ENCODE measurements at regions not wholly inside any gene's neighbourhood (a gene's known extent, or its start where the extent isn't known, plus 50 kb on each side); places are given as distances from the start of the nearest gene placed in this dataset.

DNA sequence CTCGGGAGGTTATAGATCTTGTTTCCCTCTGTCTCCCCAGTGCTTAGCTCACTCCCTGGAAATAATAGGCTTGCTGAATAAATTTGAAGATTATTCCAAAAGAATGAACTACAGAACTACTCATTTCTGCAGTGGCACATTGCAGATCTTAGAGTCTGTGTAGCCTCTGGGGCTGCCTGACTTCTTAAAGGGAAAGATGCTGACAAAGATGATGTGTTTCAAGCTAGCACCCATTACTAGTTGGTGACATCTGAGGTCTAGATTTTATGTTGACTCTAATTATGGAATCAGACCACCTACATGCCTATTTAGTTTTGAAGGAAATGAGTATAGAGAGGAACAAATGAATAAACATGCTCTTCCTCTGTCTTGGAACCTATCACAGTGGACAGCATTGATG, 123.7 kb upstream of the KCNIP4 start:
- 21% methylated on average over 1 of the region's 1 CpG for WGBS (ENCODE audit: insufficient coverage, low coverage, low lambda C conversion rate, missing lambda C conversion rate)
- no peak overlapping the region for H3K27ac ChIP-seq
- no peaks in the 10 kb centered on the region for H3K9me3 ChIP-seq
- H3K27me3 ChIP-seq, result no peaks in the 10 kb centered on the region
- H3K4me1 ChIP-seq, result no peaks in the 10 kb centered on the region
- intact Hi-C loops (cut with DNase I), result no loop called here
- no peak overlapping the region for H3K4me3 ChIP-seq
- H3K36me3 ChIP-seq, result no peaks in the 10 kb centered on the region
- TF ChIP-seq, protein P1, sequence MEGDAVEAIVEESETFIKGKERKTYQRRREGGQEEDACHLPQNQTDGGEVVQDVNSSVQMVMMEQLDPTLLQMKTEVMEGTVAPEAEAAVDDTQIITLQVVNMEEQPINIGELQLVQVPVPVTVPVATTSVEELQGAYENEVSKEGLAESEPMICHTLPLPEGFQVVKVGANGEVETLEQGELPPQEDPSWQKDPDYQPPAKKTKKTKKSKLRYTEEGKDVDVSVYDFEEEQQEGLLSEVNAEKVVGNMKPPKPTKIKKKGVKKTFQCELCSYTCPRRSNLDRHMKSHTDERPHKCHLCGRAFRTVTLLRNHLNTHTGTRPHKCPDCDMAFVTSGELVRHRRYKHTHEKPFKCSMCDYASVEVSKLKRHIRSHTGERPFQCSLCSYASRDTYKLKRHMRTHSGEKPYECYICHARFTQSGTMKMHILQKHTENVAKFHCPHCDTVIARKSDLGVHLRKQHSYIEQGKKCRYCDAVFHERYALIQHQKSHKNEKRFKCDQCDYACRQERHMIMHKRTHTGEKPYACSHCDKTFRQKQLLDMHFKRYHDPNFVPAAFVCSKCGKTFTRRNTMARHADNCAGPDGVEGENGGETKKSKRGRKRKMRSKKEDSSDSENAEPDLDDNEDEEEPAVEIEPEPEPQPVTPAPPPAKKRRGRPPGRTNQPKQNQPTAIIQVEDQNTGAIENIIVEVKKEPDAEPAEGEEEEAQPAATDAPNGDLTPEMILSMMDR (IDR thresholded peaks at IDR 0.05), result no peak
- TF ChIP-seq POLR2A (IDR thresholded peaks at IDR 0.05), result no peak
- DNase-seq, result no peak
- no peak for ATAC-seq

DNA sequence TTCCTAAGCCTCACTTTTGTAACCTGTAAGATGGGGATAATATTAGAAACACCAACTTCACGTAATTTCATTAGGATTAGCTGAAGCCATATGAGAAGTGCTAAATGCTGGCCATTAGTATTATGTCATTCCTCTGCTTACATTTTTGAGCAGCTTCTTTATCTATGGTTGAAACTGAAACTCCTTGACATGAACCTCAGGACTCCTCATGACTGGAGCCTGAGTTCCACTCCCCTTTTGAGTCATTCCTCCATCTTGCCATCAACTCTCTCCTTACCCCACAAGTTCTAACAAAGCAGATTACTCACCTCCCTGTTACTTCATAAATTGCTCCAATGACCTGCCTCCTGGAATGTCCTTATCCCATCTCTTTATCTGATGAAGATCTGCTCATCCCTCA, 123.2 kb upstream of the KCNIP4 start:
- H3K9me3 ChIP-seq, result no peaks in the 10 kb centered on the region
- 33% methylated on average over 1 of the region's 1 CpG for WGBS (ENCODE audit: insufficient coverage, low coverage, low lambda C conversion rate, missing lambda C conversion rate)
- no peaks in the 10 kb centered on the region for H3K27me3 ChIP-seq
- DNase-seq, result no peak
- no peak overlapping the region for H3K27ac ChIP-seq
- H3K36me3 ChIP-seq, result no peaks in the 10 kb centered on the region
- H3K4me3 ChIP-seq, result no peak overlapping the region
- TF ChIP-seq, protein P1 (IDR thresholded peaks at IDR 0.05), result no peak
- TF ChIP-seq POLR2A (IDR thresholded peaks at IDR 0.05), result no peak
- intact Hi-C loops (cut with DNase I), result no loop called here
- H3K4me1 ChIP-seq, result no peaks in the 10 kb centered on the region
- no peak for ATAC-seq

DNA sequence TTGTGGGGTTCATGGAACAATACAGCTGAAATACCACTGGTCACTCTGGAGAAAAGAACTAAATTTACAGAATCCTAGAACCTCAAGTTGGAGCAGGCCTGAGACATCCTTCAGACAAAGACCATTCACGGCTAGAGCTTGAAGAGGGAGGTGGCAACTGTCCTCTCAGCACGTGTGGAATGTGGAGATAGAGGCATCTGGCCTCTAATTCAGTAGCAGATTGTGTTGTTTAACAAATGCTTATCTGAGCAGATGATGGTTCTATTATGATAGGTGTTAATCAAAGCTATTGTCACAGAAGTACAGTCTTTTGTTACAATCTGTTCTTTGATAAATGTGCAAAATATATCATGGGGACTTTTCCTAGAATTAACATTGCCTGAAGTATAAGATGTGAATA, 121.7 kb upstream of the KCNIP4 start:
- no peak overlapping the region for H3K4me3 ChIP-seq
- intact Hi-C loops (cut with DNase I), result no loop called here
- TF ChIP-seq, protein P1 (IDR thresholded peaks at IDR 0.05), result no peak
- TF ChIP-seq POLR2A (IDR thresholded peaks at IDR 0.05), result no peak
- no peak overlapping the region for H3K27ac ChIP-seq
- H3K36me3 ChIP-seq, result no peaks in the 10 kb centered on the region
- WGBS (ENCODE audit: insufficient coverage, low coverage, low lambda C conversion rate, missing lambda C conversion rate), result 20% methylated on average over 2 of the region's 2 CpGs
- ATAC-seq (no peak), DNase-seq (no peak)
- no peaks in the 10 kb centered on the region for H3K27me3 ChIP-seq
- no peaks in the 10 kb centered on the region for H3K4me1 ChIP-seq
- H3K9me3 ChIP-seq, result no peaks in the 10 kb centered on the region

DNA sequence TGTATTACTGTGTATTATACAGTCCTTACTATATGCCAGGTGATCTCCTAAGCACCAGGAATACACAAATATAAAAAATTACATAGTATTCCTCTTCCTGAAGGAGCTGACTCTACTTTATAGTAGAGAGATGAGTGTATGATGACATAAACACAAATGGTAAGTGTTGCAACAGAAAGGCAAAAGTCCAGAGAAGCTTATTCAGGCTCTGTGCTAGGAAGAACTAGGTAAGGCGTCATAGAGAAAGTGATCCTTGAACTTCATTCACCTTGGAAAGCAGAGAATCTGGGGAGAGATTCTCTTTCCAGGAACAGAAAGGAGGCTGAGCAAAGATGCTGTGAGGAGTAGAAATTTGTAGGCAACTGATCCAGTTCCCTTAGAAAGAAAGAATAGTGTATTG, 115.0 kb upstream of the KCNIP4 start:
- no peak overlapping the region for H3K27ac ChIP-seq
- intact Hi-C loops (cut with DNase I), result no loop called here
- no peaks in the 10 kb centered on the region for H3K27me3 ChIP-seq
- no peaks in the 10 kb centered on the region for H3K4me1 ChIP-seq
- no peak for TF ChIP-seq POLR2A (IDR thresholded peaks at IDR 0.05)
- TF ChIP-seq, protein P1 (IDR thresholded peaks at IDR 0.05), result no peak
- no peak overlapping the region for H3K4me3 ChIP-seq
- 58% methylated on average over 1 of the region's 1 CpG for WGBS (ENCODE audit: insufficient coverage, low coverage, low lambda C conversion rate, missing lambda C conversion rate)
- H3K9me3 ChIP-seq, result no peaks in the 10 kb centered on the region
- H3K36me3 ChIP-seq, result no peaks in the 10 kb centered on the region
- ATAC-seq (no peak), DNase-seq (no peak)

DNA sequence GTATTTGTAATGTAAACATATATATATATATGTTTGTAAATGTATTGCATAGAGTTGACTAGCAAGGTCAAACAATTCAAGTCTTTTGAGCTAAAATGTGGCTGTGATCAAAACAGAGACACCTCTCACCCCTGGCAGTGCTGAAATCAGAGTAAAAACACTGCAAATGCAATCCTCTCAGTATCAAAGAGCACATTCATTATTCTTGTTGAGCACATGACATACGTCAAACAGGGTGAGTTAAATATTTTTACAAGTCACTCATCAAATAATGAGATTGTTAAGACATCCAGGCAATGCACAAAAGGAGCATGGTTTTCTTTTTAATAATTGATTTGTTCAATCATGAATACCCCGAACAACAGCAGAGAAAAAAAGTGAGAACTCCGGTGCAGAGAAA, 114.1 kb upstream of the KCNIP4 start:
- 22% methylated on average over 3 of the region's 3 CpGs for WGBS (ENCODE audit: insufficient coverage, low coverage, low lambda C conversion rate, missing lambda C conversion rate)
- H3K4me1 ChIP-seq, result no peaks in the 10 kb centered on the region
- ATAC-seq, result no peak
- DNase-seq, result no peak
- intact Hi-C loops (cut with DNase I), result no loop called here
- no peak overlapping the region for H3K4me3 ChIP-seq
- no peaks in the 10 kb centered on the region for H3K9me3 ChIP-seq
- no peak for TF ChIP-seq POLR2A (IDR thresholded peaks at IDR 0.05)
- TF ChIP-seq, protein P1 (IDR thresholded peaks at IDR 0.05), result no peak
- no peaks in the 10 kb centered on the region for H3K27me3 ChIP-seq
- no peaks in the 10 kb centered on the region for H3K36me3 ChIP-seq
- H3K27ac ChIP-seq, result no peak overlapping the region
